ENCODE measurements at regions not wholly inside any gene's neighbourhood (a gene's known extent, or its start where the extent isn't known, plus 50 kb on each side); places are given as distances from the start of the nearest gene placed in this dataset.

GRCh38 chr2:128690869-128691268 is 372.2 kb upstream of the HS6ST1 start:
- no peaks in the 10 kb centered on the region for H3K27me3 ChIP-seq
- H3K4me1 ChIP-seq: no peaks in the 10 kb centered on the region
- no peak for TF ChIP-seq CTCF (IDR thresholded peaks at IDR 0.05)
- H3K4me3 ChIP-seq: no peak overlapping the region
- DNase-seq (no peak), ATAC-seq (no peak), FAIRE-seq (no peak)
- no peak overlapping the region for H3K27ac ChIP-seq
- 72 to 81% methylated on average over 9 of the region's 9 CpGs for WGBS, 2 donors
- H3K36me3 ChIP-seq: no peaks in the 10 kb centered on the region
- intact Hi-C loops (cut with DNase I): no loop called here
- H3K9me3 ChIP-seq: no peaks in the 10 kb centered on the region

- DNase-seq (no peak), ATAC-seq (no peak), FAIRE-seq (no peak)
- Histone ChIP-seq H3K4me3 (no peak overlapping the region), H3K9me3 (no peaks in the 10 kb centered on the region), H3K27ac (no peak overlapping the region), H3K36me3 (no peaks in the 10 kb centered on the region), H3K4me1 (no peaks in the 10 kb centered on the region), H3K27me3 (no peaks in the 10 kb centered on the region)
- WGBS, 2 donors: 68 to 69% methylated on average over 6 of the region's 6 CpGs
- intact Hi-C loops (cut with DNase I): no loop called here
- TF ChIP-seq CTCF (IDR thresholded peaks at IDR 0.05): no peak
Observed at GRCh38 chr2:128691526-128691925, 372.9 kb upstream of the HS6ST1 start.

- Histone ChIP-seq H3K27ac (no peak overlapping the region), H3K9me3 (no peaks in the 10 kb centered on the region), H3K36me3 (no peaks in the 10 kb centered on the region), H3K4me3 (no peak overlapping the region), H3K4me1 (no peaks in the 10 kb centered on the region), H3K27me3 (no peaks in the 10 kb centered on the region)
- intact Hi-C loops (cut with DNase I): no loop called here
- FAIRE-seq (no peak), ATAC-seq (peak in 1 of 4 donors; percentile 27), DNase-seq (no peak)
- no peak for TF ChIP-seq CTCF (IDR thresholded peaks at IDR 0.05)
- 75% methylated on average over 15 of the region's 15 CpGs for WGBS, 2 donors
Observed at GRCh38 chr2:128692895-128693742, 374.5 kb upstream of the HS6ST1 start.

GRCh38 chr2:128693743-128694029 is 375.0 kb upstream of the HS6ST1 start:
- no peak for TF ChIP-seq CTCF (IDR thresholded peaks at IDR 0.05)
- no peaks in the 10 kb centered on the region for H3K27me3 ChIP-seq
- no peaks in the 10 kb centered on the region for H3K9me3 ChIP-seq
- no peaks in the 10 kb centered on the region for H3K36me3 ChIP-seq
- no peak overlapping the region for H3K4me3 ChIP-seq
- 60 to 72% methylated on average over 7 of the region's 7 CpGs for WGBS, 2 donors
- FAIRE-seq (no peak), DNase-seq (no peak), ATAC-seq (no peak)
- H3K4me1 ChIP-seq: no peaks in the 10 kb centered on the region
- intact Hi-C loops (cut with DNase I): no loop called here
- H3K27ac ChIP-seq: no peak overlapping the region

- intact Hi-C loops (cut with DNase I): no loop called here
- WGBS, 2 donors: 63 to 77% methylated on average over 8 of the region's 8 CpGs
- no peak for FAIRE-seq
- Histone ChIP-seq H3K9me3 (no peaks in the 10 kb centered on the region), H3K27ac (no peak overlapping the region), H3K27me3 (no peaks in the 10 kb centered on the region), H3K4me1 (no peaks in the 10 kb centered on the region), H3K36me3 (no peaks in the 10 kb centered on the region), H3K4me3 (no peak overlapping the region)
- no peak for ATAC-seq
- no peak for DNase-seq
- no peak for TF ChIP-seq CTCF (IDR thresholded peaks at IDR 0.05)
Observed at GRCh38 chr2:128695646-128696220, 377.1 kb upstream of the HS6ST1 start.

All from pancreas (tissue), 10 donors.